CD4-positive, alpha-beta T cell treated with Interleukin-2 at 100 ng/mL for 4 hours (primary cell): ENCODE measurements at regions not wholly inside any gene's neighbourhood (a gene's known extent, or its start where the extent isn't known, plus 50 kb on each side); places are given as distances from the start of the nearest gene placed in this dataset.
A peak's percentile ranks its signal among the peaks of the same experiment; 100 is the strongest.
"Not testable (repeated sequence)": the region's sequence is repeated elsewhere in the genome, so short reads cannot be mapped to it uniquely, and the experiment has no call there.

Experiments
- DNase-seq: peaks from one replicate; pipeline ENCODE4 v3.0.0-alpha.2; 2020; ENCODE audit warnings: low spot score

DNA sequence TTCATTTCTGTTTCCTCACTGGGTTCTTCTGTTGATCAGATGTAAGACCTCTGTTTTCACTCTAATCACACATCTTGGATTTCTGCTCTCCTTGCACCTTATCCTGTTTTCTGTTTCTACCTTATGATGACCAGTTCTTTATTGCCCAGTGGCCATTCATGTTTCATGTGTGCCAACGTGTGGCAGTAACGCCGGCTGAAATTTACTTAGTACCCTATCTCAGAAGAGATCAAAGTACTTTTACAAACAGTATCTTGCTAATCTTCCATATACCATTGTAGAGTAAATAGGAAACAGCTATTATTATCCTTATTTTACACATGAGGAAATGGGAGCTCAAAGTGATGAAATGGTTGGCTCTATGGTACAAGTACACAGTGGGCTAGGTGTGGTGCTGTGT, 74.0 kb downstream of the GATA3 start:
- DNase-seq: no peak

DNA sequence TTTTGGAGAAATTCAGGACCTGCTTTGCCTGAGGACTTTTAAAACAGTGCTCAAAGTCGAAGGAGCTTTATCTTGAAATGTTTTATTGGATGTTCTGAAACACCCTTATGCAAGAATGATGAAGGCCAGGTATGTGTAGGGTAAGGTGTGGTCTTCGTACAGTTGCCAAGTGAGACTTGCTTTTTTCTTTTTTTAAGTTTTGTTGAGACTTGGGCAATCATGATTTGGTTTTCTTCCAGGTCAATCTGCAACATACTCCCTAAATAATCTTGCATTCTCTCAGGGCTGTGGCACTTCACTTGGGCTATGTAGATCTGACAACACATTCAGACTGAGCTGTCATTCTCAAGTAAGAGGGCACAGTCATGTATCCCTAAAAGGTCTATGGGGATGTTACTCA, 75.0 kb downstream of the GATA3 start:
- DNase-seq: no peak

DNA sequence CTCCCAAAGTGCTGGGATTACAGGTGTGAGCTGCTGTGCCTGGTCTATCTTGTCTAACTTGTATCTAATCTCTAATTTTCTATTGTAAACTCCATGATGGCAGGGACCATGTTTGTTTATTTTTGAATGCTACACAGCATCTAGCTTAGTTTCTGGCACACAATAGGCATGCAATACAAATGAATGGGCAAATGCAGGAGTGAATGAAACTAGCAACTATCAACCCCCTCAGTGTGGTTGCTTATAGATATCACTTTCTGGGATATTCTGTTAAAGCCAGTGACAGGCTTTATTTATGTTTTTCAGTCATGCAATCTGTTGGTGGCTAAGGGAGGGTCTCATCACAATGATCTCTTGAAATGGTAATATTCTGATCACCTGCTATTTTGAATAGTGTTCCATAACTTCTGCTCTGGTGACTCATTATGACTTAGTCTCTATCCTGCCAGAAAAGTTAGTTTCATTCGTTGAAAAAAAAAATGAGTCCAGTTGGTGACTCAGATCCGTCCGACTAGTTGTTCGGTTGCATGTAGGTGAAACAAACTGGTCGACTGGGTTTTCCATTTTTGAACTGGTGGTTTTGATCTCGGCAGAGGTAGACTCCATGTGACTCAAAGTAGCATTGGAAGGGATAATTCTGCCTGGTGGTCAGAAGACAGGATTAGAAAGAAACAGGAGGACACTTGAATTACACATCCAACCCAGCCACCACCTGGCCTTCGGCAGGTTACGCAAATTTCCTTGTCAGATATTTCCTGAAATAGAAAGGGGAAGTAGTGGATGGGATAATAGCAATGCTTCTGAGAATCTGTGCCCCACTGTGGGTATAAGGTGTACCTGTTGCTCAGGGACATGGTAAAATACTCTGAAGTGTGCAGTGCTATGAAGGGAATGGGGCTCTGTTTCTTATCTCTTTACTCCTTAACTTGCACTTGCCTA, 76.8 kb downstream of the GATA3 start:
- DNase-seq: peak; percentile 45

DNA sequence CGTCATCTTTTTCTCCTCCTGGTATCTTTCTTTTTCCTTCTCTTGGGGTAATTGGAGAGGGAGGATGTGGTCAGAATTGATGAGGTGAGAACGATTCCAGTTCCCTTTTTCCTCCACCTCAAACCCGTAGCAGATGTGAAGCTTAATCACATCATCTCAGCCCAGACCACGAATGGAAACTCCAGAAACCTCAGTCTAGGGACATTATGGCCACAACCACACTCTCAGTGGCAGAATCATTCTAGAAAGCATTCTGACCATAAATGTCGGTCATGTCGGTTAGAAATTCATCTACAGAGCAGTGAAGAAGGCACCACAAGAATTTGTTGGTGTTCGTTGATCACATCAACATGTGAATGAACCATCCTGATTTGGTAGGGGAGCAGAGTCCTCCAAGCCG, 78.7 kb downstream of the GATA3 start:
- peak; percentile 5 for DNase-seq

DNA sequence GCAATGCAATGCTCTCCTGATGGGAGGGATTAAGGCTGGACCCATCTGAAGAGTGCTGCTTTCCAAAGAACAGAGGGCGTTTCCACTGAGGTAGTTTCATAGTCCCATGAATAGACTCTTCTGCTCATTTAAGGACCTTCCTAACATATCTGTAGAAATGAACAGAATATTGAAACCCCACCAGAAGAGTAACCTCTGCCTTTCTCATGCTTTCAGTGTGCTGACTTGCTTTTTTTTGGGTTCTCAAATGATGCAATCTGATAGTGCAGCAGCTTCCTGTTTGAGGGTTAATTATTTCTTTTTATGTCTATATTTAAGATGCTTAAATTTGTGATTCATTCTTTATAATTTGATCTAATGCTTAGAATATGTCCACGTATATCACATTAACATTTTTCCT, 82.2 kb downstream of the GATA3 start:
- DNase-seq: no peak

DNA sequence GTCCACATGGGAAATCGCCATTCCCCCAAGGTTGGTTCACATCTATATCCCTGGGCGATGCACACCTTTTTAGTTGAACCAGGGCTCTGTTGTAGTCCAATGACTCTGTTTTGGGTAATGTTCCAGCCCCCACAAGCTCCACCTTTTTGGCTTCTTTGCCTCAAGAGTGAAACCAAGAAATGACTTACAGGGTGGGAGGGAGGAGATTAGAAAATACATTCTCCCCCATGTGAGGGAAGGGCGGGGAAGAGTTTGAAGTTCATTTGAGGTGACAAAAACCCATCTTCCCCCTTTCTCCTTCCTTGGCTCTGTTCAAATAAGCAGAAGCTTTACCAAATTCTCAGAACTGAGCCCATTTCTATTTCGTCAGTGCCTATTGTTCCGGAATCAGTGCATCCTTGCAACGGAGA, 82.8 kb downstream of the GATA3 start:
- peak; percentile 66 for DNase-seq

DNA sequence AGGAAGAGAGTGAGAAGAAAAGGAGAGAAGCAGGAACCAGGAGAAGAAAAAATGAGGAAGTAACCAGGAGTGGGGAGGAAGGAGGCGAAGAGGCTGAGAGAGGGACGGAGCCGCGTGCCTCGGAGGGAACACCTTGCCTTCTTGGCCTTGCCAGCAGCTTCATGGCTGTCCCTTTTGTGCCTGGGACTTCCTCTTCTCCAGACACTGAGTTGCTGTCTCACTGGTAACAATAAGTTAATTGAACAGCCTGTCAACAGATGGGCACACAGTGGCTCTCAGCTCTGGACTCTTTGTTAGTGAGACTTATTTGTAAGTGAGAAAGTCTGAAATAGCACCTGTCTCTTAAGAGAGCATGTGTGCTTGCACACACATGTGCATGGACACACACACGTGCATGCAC, 83.2 kb downstream of the GATA3 start:
- peak; percentile 24 for DNase-seq

DNA sequence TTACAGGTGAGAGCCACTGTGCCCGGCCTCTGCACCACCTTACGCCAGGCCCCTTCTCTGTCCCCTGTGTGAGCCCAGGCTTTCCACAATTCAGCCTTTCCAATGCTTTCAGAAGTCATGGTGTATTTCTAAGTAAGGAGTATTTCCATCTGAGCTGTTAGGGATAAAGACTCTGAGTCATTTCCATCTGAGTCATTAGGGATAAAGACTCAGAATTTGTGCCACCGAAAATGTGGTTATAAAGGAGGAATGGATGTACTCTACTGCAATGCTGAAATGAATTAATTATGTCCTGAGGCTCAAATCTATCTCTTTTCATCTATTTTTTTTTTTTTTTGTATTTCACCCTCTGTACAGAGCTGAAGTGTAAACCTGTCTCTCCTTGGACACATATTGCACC, 84.0 kb downstream of the GATA3 start:
- DNase-seq: no peak

DNA sequence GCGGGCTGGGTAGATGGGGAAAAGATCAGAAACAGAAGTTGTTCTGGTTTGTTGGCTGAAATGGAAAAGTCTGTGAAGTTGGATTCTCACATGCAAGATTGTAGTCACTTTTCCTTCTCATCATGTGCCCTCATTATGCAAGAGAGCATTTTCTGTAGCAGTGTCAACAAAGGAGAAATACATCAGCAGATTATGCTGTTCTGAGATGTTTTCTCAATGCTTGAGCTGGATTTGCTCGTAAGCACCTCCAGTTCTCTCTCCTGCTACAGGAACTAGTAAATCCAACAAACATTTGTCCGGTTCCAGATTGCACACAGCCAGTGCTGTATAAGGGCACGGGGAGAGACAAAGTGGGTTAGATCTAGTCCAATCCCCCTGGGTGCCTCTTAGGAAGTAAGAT, 90.0 kb downstream of the GATA3 start:
- DNase-seq: no peak

DNA sequence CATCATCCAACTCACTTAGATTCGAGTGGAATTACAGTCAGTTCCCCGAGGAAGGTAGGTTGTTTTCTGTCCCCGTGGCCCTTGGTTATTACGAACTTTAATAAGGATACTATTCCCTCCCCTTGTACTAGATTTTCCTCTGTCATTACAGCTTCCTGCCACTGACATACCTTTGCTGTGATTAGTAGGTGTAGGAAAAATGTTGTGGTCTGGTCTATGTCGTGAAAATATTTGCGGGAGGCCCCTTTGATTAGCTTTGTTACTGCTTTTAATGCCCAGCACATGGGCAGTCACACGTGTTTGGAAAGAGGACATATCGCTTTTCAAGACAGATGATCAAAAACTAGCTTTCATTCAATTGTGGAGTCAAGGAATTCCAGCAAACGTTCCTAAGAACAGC, 92.2 kb downstream of the GATA3 start:
- DNase-seq: no peak

DNA sequence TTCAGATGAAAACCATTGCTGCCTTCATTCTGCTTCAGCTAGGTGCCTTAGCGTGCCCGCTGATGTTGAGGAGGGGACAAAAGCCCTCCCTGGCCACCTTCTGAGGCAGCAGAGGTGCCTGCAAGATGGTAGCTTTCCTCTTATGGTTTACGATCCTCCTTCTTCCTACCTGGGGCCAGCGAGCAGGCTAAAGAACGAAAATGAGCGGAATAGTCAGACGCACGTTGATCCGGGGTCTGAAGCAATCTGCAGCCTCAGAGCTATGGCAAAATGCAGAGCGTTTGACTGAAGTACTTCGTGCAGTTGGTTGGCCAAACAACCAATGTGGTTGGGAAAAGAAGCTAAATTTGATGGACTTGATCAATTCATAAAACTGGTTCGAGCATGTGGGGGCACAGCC, 95.5 kb downstream of the GATA3 start:
- no peak for DNase-seq

DNA sequence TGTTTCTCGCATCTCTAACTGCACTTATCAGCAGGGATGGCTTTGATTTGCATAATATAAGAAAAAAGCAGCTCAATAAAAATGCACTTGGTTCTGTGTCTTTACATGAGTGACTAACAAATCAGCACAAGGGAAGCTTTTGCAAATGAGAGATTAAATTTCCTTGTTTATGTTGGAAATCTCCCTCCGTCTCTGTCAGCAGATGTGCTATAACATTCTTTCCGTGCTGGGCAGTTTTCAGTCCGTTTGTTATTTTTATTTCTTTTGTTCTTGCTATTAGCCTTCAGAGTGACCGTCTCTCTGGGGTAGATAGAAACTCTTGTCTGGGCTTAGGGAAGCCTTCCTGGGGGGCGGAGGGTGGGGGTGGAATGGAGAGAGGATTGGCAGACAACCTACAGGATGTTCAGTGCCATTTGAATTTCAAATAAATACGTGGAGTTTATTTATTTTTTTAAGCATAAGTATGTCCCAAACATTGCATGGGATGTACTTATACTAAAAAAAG, 96.0 kb downstream of the GATA3 start:
- no peak for DNase-seq

DNA sequence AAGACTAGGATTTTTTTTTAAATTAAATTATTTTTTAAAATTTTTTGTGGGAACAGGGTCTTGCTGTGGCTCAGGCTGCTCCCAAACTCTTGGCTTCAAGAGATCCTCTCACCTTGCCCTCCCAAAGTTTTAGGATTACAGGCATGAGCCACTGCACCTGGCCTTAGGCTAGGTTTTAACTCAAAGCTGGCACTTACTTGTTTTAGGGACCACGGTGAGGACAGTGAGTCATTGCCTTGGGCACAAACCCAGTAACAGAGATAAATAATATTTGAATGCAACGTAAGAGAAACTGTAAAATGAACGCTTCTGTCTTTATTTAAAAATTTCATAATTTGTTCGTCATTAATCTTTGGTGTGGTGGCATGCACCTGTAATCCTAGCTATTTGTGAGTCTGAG, 96.6 kb downstream of the GATA3 start:
- DNase-seq: no peak

DNA sequence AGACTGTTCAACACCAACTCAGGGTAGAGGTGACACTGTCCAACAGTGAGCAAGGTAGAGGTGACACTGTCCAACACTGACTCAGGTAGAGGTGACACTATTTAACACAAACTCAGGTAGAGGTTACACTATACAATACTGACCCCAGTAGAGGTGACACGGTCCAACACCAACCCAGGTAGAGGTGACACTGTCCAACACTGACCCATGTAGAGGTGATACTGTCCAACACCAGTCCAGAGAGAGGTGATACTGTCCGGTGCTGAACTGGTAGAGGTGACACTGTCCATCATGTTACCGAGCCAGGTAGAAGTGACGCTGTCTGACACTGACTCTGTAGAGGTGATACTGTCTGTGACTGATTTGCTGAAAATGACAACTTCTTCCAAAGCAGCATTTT, 102.4 kb downstream of the GATA3 start:
- no peak for DNase-seq

DNA sequence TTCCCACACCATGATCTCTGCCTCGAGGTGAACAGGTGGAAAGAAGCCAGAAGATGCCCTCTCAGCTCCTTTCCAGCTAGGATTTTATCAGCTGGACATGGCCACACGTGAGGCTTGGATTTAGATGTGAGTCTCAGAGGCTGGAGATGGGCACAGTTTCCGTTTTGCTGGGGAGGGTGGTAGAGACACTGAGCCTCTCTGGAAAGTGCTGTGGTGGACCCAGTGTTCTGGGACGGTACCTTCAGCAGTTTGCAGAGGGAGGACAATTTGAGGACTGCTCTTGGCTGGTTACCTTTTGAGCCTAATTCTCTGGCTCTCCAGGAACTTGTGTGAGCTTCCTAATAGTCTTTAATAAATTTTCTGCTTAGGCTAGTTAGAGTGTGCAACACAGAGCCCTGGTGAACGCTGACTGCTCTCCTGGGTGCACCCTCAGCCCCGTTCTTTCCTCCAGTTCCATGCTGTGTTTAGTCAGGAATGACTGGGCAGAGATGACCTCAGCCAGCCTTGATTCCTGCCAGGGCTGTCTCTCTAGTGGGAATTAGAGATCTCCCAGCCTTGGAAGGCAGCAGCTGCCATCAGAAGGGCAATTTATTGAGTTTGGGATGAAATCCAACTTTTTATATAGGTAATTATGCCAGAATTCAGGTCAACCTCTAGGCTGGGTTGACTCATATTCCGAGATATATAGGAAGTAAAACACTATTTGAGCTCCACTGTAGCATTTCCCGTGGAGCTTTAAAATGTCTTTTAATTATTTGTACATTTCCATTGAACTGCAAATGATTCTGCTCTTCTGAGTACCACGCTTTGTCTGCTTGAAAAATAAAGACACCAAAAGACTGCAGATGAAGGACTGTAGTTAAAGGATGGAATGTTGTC, 103.9 kb downstream of the GATA3 start:
- no peak for DNase-seq

DNA sequence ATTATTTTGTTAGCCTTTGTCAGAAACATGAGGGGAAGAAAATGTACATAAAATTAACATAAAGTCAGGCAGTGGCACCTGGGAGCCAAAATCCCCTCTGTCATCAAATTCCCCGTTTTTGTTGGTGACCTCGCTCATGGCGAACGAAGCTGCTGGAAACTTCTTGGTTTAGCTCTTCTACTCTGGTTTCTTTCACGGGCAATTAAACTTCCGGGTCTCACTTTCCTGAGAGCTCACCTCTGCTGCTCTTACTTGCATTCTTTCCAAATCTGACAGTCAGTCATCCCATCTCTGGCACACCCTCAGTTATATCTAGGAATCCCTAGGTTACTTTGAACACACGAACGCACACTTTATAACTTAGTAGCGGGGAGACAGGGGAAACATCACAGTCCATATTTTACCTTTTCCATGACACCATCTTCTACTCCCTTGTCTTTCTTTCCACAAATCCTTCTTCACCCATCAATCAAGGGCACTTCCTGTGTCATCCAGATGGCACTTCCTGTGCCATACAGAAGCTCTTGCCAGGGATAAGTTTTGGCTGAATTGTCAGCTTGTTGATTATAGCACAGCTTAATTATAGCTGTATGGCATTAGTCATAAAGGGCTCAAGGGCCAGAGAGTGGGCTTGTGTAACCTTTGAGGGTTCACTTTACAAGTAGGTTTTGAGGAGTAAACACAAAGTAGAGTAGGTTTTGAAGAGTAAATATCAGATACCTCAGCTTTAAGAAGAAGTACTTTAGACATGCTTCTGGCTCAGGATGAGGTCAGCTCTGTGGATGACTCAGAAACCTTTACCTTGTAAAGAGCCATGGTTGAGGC, 105.1 kb downstream of the GATA3 start:
- no peak for DNase-seq

DNA sequence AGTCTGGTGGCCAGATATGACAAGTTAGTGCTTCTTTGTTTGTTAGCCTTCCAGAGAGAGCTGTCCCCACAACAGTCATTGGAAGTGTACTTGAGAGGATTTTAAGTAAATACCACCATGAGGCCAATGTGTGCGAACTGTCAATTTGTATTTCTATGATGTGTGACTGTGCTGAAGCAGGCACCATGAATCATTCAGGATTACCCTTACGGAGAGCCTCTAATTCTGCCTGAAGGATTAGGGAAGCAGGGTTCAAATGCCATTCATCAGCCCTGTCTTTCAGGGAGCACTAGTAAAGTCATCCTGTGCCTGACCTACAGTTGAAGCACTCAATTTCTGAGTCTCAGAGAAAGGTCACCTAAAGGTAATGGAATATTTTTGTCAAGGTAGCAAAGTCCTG, 109.3 kb downstream of the GATA3 start:
- DNase-seq: no peak

DNA sequence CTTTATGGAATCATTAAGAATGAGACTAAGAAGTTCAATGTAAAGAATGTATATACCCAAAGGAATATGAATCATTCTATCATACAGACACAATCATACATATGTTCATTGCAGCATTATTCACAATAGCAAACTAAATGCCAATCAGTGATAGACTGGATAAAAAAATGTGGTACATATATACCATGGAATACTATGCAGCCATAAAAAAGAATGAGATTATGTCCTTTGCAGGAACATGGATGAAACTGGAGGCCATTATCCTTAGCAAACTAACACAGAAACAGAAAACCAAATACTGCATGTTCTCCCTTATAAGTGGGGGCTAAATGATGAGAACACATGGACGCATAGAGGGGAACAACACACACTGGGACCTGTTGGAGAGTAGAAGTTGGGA, 110.2 kb downstream of the GATA3 start:
- not testable (repeated sequence) for DNase-seq

DNA sequence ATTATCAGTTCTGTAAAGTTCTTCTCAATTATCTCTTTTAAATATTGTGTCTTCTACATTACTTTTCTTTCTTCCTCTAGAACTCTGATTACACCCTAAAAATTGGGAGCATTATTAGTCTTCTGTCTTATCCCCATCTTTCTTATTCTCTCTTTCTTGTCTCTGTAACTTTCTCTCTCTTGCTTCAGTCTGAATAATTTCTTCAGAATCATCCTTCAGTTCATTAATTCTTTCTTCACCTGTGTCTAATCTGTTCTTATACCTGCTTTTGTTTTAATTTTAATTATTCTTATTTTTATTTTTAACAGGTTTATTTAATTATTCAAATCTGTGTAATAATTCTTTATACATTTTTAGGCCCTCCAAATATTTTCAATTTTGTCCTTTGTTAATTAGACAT, 114.3 kb downstream of the GATA3 start:
- no peak for DNase-seq

DNA sequence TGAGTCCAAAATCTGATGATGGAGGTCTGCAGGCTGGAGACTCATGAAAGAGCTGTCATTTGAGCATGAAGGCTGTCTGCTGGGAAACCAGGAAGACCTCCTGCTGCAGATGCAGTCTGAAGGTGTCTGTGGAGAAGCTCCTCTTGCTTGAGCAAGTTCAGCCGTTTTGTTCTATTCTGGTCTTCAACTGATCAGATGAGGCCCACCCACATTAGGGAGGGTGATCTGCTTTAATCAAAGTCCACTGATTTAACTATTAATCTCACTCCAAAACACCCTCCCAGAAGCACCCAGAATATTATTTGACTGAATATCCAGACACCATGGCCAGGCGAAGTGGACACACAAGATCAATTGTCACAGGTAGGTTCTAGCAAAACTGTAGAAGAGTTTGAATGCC, 116.5 kb downstream of the GATA3 start:
- DNase-seq: no peak

DNA sequence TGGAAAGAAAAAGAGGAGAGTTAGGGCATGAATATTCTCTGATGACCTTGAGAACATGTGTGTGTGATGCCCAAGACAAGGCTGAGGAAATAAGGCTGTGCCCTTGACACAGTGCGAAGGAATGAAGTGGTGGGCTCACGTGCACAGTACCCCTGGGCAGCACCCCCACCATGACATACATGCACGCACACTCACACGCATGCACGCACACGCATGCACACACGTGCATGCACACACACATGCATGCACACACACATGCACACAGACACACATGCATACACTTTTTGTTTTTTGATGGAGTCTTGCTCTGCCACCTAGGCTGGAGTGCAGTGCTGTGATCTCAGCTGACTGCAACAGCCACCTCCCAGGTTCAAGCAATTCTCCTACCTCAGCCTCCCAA, 118.1 kb downstream of the GATA3 start:
- no peak for DNase-seq

DNA sequence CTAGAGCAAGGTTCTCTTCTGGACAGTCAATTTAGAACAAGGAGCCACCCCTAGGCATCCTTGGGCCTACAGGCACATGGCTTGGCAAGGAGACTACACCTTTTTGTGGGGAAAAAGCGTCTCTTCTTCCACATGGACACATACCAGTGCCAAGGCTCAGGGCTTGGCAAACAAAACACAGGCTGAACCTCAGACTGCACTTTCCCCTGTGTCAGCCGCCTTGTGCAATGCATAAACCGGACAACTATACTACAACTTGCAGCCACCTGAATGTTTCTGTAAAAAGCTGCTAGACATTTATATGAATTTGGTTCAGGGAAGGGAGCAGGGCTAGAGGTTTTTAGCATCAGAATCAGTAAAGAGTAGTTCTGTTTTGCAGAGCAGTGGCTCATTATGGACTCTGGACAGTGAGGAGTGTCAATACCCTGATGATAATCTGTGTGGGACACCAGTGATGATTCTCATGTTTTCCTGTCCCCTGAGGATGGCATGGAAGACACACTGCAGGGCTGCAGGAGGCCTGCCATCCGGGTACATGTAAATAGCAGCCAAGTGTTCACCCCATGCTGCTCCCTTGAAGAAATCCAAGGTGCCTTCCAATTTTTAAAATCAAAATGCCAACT, 118.9 kb downstream of the GATA3 start:
- no peak for DNase-seq
